Nephron progenitor cell (in vitro differentiated cells): ENCODE measurements at regions not wholly inside any gene's neighbourhood (a gene's known extent, or its start where the extent isn't known, plus 50 kb on each side); places are given as distances from the start of the nearest gene placed in this dataset.

Source experiments
- DNase-seq: peaks from one replicate; pipeline ENCODE4 v3.0.0; 2021
- H3K27ac Mint-ChIP-seq: 2 replicates; pipeline ENCODE4 v1.8.0; 2021; ENCODE audit warnings: mild to moderate bottlenecking, moderate library complexity, mixed read lengths
- H3K27me3 Mint-ChIP-seq: 2 replicates; pipeline ENCODE4 v1.8.0; 2021; ENCODE audit warnings: mild to moderate bottlenecking, low read depth, mixed read lengths; ENCODE audit not compliant: poor library complexity
- H3K36me3 Mint-ChIP-seq: 2 replicates; pipeline ENCODE4 v1.8.0; 2021; ENCODE audit warnings: low read depth, mixed read lengths
- H3K4me1 Mint-ChIP-seq: 2 replicates; pipeline ENCODE4 v1.8.0; 2021; ENCODE audit warnings: mixed read lengths
- H3K4me3 Mint-ChIP-seq: 2 replicates; pipeline ENCODE4 v1.8.0; 2021; ENCODE audit warnings: mild to moderate bottlenecking, moderate library complexity, mixed read lengths
- H3K9me3 Mint-ChIP-seq: 2 replicates; pipeline ENCODE4 v1.8.0; 2021; ENCODE audit warnings: mild to moderate bottlenecking, moderate library complexity, mixed read lengths
- CTCF ChIP-seq: fragments of 200-600 bp; sonication (generic); IDR thresholded peaks from 2 replicates; pipeline ENCODE4 v1.5.0; 2021; ENCODE audit warnings: antibody characterized with exemption

- Mint-ChIP-seq H3K9me3 (no peaks in the 10 kb centered on the region), H3K27ac (no peak overlapping the region), H3K27me3 (no peaks in the 10 kb centered on the region), H3K4me3 (no peak overlapping the region), H3K4me1 (peaks cover 14% of the 10 kb centered on the region), H3K36me3 (no peaks in the 10 kb centered on the region)
- TF ChIP-seq CTCF = no peak
- no peak for DNase-seq
These were observed 64.0 kb upstream of the CHRM3 start for GRCh38 chr1:239322369-239322768.

DNA sequence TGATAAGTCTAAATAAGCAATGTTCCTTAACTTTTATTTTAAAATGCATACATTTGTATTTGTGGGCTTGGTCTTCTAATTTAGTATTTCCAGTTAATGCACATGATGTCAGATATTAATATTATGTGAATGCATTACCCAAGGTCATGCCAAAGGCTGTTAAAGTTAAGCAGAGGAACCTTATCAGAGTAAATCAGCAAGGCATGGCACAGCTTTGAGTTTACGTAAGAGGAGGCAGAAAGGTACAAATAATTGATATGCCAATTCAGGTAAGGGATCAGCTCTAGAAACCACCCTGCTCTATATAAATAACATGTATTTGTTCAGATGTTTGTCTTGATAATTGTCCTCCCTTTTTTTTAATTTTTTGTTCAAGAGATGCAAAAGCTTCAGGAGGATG, 64.5 kb upstream of the CHRM3 start:
- H3K27ac Mint-ChIP-seq = no peak overlapping the region
- H3K9me3 Mint-ChIP-seq = no peaks in the 10 kb centered on the region
- H3K36me3 Mint-ChIP-seq = no peaks in the 10 kb centered on the region
- TF ChIP-seq CTCF = no peak
- peaks cover 14% of the 10 kb centered on the region for H3K4me1 Mint-ChIP-seq
- H3K4me3 Mint-ChIP-seq = no peak overlapping the region
- DNase-seq = no peak
- H3K27me3 Mint-ChIP-seq = no peaks in the 10 kb centered on the region

- peaks cover 11% of the 10 kb centered on the region for H3K4me1 Mint-ChIP-seq
- H3K4me3 Mint-ChIP-seq = no peak overlapping the region
These were observed 68.4 kb upstream of the CHRM3 start for GRCh38 chr1:239317948-239318347.

GRCh38 chr1:239315631-239316217, 70.6 kb upstream of the CHRM3 start:
- Mint-ChIP-seq H3K9me3 (no peaks in the 10 kb centered on the region), H3K4me3 (no peak overlapping the region), H3K27me3 (no peaks in the 10 kb centered on the region), H3K4me1 (peaks cover 5% of the 10 kb centered on the region), H3K27ac (no peak overlapping the region), H3K36me3 (no peaks in the 10 kb centered on the region)
- TF ChIP-seq CTCF = no peak
- no peak for DNase-seq

More at GRCh38 chr1:239317948-239318347, 68.4 kb upstream of the CHRM3 start:
- Mint-ChIP-seq H3K9me3 (no peaks in the 10 kb centered on the region), H3K27me3 (no peaks in the 10 kb centered on the region), H3K27ac (no peak overlapping the region), H3K36me3 (no peaks in the 10 kb centered on the region)
- DNase-seq = no peak
- TF ChIP-seq CTCF = no peak

- Mint-ChIP-seq H3K4me1 (no peaks in the 10 kb centered on the region), H3K9me3 (no peaks in the 10 kb centered on the region), H3K27me3 (no peaks in the 10 kb centered on the region), H3K4me3 (no peak overlapping the region), H3K36me3 (no peaks in the 10 kb centered on the region), H3K27ac (no peak overlapping the region)
- DNase-seq = no peak
- no peak for TF ChIP-seq CTCF
These were observed 75.0 kb upstream of the CHRM3 start for GRCh38 chr1:239311331-239311730.

GRCh38 chr1:239308701-239309333, 77.6 kb upstream of the CHRM3 start:
- H3K27me3 Mint-ChIP-seq = no peaks in the 10 kb centered on the region
- no peaks in the 10 kb centered on the region for H3K9me3 Mint-ChIP-seq
- H3K4me1 Mint-ChIP-seq = no peaks in the 10 kb centered on the region
- no peaks in the 10 kb centered on the region for H3K36me3 Mint-ChIP-seq
- H3K4me3 Mint-ChIP-seq = no peak overlapping the region
- TF ChIP-seq CTCF = peak; percentile 75
- no peak overlapping the region for H3K27ac Mint-ChIP-seq
- DNase-seq = peak; percentile 60
